Effector CD4-positive, alpha-beta T cell (primary cell): ENCODE measurements at regions not wholly inside any gene's neighbourhood (a gene's known extent, or its start where the extent isn't known, plus 50 kb on each side); places are given as distances from the start of the nearest gene placed in this dataset.
"Not testable (repeated sequence)": the region's sequence is repeated elsewhere in the genome, so short reads cannot be mapped to it uniquely, and the experiment has no call there.

Experiments used
- DNase-seq: peaks from one replicate; pipeline ENCODE4 v3.0.0-alpha.2; 2020

DNA sequence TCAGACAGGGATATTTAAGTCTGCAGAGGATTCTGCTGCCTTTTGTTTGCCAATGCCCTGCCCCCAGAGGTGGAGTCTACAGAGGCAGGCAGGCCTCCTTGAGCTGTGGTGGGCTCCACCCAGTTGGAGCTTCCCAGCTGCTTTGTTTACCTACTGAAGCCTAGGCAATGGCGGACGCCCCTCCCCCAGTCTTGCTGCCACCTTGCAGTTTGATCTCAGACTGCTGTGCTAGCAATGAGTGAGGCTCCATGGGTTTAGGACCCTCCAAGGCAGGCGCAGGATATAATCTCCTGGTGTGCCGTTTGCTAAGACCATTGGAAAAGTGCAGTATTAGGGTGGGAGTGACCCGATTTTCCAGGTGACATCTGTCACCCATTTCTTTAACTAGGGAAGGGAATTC is 132.7 kb downstream of the UNC93B1 start:
- not testable (repeated sequence) for DNase-seq

DNA sequence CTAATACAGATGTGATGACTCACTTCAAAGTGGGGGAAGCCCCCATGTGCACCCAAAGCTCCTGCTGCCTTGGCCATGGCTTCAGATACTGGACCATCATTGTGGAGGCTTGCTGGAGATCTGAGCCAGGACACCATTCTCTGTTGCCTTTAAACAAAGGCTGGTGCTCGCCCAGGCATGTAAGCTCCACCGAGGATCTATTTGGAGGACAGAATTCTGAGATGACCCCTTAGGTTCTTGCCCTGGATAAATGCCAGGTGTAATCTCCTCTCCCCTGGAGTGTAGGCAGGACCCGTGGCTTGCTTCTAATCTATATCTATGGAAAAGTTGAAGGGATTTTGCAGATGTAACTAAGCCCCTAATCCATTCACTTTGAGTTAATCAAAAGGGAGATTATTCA is 141.0 kb downstream of the UNC93B1 start:
- not testable (repeated sequence) for DNase-seq

DNA sequence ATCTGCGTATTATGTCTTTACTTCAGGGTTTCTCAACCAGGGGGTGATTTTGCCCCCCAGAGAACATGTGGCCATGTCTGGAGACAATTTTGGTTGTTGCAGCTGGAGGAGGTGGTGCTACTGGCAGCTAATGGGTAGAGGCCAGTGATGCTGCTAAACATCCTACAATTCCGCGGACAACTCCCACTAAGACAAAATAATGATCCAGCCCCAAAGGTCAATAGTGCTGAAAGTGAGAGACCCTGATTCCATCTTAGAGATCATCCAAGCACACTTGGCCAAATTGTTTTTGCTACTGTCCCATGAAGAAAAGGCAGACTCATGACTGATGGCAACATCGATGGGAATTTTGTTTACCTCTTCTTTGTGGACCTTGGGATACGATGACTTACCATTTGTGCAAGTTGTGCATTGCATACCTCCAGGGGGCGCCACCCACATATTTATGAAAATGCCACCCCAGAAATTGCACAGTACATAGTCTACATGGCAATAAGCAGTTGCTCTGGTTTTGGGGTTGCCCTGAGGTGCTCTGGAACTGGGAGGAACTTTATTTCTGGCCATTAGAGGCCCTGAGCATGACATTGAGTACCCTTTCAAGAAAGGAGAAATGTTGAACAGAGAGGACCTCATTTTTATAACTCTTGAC is 144.3 kb downstream of the UNC93B1 start:
- DNase-seq: peak; percentile 37

DNA sequence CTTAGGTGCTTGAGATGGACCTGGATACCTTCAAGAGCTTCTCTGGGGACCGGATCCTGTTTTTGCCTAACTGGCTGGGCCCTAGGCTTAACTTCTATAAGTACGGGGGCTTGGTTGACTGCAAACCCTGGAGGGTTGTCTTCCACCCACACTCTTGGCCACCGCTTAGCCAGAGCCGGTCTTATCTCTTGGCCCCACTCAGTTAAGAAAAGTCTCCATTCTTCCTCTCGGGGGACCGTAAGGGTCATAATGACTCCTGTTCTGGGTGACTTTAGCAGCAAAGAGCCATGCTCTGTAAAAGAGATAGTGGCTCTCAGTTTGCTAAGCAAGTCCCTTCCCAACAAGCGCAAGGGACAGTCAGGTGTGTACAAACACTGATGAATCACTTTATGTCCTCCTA is 153.2 kb downstream of the UNC93B1 start:
- DNase-seq: not testable (repeated sequence)

DNA sequence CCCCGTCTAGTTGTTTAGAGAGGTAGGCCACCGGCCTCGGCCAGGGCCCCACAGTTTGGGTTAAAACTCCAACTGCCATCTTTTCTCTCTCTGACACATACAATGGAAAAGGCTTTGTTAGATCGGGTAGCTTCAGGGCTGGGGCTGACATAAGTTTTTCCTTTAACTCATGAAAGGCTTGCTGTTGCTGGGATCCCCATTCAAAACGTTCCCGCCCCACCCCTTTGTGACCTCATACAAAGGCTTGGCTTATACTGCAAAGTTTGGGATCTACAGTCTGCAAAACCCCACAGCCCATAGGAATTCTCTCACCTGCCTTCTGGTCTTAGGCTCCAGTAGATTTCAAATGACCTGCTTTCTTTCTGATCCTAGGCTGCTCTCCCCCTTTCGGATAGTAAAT is 154.1 kb downstream of the UNC93B1 start:
- not testable (repeated sequence) for DNase-seq

DNA sequence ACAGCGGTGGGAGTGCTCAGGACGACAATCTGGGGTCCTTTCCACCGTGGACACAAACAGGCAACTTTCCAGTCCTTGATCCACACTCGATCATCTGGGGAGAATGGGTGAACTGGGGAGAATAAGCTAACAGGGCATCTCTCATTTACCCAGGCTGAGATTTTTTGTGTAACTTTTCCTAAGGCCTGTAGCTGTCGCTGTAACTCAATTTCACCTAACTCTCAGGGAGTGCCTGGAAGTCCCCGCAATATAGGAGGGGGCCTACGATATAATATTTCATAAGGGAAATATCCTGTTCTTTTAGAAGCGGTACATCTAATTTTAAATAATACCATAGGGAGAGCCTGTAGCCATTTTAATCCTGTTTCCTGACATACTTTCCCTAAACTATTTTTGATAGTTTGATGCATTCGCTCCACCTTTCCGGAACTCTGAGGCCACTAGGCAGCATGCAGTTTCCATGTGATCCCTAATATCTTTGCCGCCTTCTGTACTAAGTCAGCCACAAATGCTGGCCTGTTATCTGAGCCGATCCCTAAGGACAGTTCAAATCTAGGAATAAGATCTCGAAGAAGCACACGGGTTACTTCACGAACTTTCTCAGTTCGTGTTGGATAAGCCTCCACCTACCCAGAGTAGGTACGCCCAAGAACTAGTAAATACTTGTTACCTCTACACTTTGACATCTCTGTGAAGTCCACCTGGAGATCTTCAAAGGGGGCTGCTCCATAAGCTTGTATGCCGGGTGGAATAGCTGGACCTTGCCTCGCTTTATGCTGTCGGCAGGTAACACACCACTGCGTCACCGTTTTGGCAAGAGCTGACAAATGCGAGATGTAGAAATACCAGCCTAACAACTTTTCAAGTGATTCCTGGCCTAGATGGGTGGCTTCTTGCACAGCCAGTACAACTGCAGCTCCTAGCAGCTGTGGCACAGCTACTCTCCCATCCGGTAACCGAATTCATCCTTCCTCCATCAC is 155.7 kb downstream of the UNC93B1 start:
- DNase-seq: not testable (repeated sequence)

DNA sequence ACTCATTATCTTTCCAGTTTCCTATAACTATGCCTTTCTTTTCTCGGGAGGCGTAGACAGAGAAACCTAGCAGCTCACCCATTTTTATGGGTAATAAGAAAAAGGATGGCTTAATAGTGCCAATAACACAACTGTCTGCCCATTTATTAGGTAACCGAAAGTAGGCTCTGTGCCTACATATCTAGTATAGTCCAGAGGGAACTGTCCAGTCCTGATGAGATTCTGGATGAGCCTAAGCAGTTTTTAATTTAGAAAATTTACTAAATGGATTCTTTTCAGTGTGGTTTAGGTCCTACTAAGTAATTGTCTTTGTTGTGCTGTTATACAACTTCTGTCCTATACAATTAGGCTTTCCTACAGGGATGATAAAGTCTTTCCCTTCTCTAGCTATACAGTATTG is 157.6 kb downstream of the UNC93B1 start:
- not testable (repeated sequence) for DNase-seq

DNA sequence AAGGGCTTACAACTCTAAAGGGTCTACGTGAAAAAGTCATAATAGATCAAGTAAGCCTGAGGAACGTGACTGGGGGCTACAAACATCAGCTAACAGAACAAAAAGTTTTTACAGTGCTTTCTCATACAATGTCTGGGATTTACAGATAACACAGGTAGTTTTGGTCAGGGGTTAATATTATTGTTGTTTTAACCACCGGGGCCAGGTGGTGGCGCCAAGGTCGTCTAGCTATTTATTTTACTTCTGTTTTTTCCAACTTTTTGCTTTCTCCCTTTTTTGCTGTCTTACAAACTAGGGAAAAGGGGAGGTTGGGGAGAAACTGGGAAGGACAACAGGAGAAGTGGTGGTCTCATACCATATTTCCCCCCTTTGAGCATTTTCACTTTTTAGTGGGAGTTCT is 158.6 kb downstream of the UNC93B1 start:
- not testable (repeated sequence) for DNase-seq

DNA sequence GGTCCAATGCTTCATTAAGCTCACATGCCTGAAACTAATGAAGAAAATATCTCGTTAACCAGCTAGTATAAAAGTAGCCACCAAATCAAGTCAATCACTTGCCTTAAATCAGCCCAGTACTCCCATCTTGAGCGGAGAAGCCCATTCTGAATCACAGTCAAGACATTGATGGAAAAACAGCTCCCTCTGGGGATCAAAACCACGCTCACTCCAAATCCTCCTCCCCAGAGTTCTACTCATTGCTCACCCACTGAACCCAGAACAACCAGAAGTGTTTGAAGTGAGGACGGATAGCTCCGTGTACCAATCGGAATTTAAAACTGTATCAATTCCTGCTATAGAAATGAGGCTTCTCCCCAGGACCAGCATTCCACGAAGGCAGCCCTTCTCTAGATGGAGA is 163.3 kb downstream of the UNC93B1 start:
- DNase-seq: not testable (repeated sequence)

DNA sequence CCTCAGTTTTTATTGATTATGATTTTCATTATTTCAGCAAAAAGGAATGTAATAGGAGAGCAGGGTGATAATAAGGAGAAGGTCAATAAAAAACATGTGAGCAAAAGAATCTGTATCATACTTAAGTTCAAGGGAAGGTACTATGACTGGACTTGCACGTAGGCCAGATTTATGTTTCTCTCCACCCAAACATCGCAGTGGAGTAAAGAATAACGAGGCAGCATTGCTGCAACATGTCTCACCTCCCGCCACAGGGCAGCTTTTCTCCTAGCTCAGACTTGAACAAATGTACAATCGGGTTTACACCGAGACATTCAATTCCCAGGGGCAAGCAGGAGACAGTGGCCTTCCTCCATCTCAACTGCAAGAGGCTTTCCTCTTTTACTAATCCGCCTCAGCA is 155.7 kb upstream of the ALDH3B2 start:
- DNase-seq: not testable (repeated sequence)

DNA sequence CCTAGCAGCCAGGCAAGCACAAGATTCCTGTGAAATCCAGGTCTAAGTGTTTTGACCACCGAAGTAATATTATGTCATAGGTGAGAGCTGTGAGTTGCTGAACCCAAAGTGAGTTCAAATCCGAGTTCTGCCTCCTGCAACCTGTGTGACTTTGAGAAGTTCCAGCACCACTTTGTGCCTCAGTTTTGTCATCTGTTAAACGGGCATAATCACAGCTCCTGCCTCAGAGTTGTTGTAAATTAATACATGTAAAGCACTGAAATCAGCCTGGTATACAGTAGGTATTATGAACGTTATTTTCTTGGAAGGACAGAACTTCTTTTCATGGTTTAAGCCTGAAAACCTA is 152.5 kb upstream of the ALDH3B2 start:
- not testable (repeated sequence) for DNase-seq

DNA sequence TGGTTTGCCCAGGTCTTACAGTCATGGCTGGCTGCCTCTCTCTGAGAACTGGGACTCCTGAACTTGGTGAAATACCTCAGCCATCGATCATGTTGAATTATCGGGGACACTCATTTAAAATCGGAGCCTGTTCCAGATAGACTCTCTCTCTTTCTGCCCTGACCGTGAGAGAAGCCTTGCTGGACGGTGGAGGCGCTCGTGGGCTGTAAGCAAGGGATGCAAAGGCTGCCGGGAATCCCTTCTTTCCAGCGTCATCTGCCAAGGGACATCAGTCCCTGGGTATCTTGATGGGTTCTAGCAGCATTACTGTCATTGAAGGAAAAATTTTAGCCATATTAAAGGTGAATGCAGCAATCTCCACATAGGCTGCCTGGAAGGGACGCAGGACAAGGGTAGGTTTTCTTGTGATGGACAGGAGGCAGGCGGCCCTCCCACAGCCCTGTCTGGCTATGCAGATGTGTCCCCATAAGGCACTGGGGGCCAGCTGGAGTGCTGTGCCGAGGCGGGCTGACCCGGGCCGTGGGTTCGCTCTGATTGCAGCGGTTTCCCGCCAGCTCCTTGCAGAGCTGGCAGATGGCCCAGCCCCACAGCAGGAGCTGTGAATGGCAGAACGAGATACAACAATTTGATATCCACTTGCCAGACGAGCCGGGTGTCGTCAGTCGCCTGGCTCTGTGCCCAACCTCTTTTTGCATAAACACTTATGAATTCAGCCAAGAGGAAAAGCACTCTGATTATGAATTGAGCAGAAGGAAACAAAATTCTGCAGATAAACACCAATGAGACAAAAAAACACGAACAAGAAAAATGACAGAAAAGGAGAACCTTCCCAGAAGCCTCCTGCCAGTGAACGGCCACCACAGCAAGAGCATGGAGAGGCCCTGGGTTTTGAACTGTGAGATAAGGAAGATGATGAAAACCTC is 151.9 kb upstream of the ALDH3B2 start:
- DNase-seq: not testable (repeated sequence)

DNA sequence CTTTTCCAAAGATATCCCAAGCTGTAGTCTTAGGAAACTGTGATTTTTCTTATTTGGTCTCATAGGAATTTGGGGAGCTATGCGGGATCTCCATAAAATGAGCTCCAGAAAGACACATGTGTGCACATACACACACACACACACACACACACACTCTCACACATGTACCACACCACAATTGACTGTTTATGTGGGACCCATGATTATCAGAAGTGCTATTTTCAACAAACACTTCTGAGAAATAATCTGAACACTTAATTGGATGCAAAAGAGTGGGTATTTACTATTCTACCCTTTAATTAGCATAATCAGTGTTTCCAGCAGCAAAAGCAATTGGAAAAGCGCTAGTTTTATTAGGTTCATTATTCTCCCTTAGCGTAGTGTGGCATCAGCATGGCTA is 150.4 kb upstream of the ALDH3B2 start:
- DNase-seq: not testable (repeated sequence)

DNA sequence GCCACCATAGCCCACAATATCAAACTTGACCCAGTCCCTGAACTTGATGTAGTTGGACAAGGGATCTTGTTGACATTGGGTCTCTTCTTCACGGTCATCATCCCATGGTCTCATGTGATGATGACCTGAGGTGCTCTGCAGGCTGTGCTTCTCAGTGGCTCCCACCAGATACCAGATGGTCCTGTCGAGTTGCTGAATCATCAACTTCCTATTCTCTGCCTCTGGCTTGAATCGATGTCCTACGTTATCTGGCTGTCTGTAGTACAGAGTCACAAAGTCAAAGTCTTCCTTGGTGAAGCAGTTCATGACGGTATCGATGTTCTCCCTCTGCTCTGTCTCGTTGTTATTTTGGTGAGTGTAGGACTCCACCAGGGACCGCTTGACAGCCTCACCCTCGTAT is 145.7 kb upstream of the ALDH3B2 start:
- DNase-seq: no peak

DNA sequence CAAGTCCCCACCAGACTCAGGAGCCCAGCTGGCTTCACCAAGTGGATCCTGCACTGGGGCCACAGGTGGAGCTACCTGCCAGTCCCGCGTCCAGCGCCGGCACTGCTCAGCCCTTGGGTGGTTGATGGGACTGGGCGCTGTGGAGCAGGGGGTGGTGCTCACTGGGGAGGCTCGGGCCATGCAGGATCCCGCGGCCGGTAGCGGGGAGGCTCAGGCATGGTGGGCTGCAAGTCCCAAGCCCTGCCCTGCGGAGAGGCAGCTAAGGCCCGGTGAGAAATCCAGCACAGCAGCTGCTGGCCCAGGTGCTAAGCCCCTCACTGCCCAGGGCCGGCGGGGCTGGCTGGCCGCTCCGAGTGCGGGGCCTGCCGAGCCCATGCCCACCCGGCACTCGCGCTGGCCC is 143.1 kb upstream of the ALDH3B2 start:
- not testable (repeated sequence) for DNase-seq

DNA sequence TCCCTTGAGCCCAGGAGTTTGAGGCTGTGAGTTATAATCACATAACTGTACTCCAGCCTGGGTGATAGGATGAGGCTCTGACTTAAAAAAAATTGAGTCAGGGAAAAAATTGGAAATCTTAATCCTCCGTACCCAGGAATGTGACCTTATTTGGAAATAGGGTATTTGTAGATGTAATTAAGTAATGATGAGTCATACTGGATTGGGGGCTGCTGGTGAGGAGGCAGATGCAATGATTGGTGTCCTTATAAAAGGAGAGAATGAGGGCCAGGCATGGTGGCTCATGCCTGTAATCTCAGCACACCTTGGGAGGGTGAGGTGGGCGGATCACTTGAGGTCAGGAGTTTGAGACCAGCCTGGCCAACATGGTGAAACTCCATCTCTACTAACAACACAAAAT is 134.9 kb upstream of the ALDH3B2 start:
- not testable (repeated sequence) for DNase-seq

DNA sequence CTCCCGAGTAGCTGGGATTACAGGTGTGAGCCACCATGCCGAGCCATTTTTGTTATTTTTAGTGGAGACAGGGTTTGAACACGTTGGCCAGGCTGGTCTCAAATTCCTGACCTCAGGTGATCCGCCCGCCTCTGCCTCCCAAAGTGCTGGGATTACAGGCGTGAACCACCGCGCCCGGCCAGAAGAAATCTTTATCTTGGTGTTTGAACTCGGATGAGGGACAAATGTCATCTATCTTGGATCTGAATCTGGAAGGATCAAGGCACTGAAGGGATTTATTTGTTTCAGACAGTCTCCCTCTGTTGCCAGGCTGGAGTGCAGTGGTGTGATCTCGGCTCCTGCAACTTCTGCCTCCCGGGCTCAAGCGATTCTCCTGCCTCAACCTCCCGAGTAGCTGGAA is 133.5 kb upstream of the ALDH3B2 start:
- not testable (repeated sequence) for DNase-seq

DNA sequence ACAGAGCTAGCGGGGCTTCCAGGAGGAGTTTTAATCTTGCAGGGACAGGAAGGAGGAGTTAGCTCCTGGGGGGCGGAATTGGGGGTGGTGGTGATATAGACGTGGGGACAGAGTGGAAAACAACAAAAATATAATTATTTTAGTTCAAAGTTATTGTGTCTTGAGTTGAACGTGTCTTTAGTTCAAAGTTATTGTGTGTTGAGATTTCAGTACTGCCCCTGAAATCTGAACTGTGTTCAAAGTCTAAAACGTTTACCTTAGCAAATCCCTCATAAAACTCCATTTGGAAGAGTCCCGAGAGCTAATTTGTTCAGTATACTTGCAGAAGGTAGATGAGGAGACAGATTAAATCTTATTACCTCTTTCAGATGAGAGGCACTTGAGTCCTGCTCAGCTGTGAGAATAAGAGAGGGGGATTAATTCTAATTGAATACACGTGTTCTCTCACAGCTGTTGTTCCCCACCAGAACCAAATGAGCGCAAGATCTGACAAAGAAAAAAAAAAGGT is 132.4 kb upstream of the ALDH3B2 start:
- not testable (repeated sequence) for DNase-seq

DNA sequence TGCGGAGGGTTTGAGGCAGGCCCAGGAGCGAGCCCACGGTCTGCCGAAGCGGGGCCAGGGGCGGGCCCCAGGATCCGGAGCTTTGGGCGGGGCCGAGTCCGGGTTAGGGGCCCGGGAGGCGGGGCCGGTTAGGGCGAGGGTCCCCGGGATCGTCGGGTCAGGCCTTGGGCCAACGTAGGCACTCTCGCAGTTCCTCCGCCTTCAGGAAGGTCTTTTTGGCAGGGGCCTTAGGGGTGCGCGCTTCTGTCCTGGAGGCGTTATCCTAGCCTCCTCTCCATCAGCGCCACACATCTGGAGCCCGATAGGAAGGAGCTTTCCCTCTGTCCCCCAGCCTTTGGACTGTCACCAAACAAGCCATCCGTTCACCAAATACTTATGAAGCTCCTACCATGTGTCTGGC is 131.8 kb upstream of the ALDH3B2 start:
- DNase-seq: not testable (repeated sequence)

DNA sequence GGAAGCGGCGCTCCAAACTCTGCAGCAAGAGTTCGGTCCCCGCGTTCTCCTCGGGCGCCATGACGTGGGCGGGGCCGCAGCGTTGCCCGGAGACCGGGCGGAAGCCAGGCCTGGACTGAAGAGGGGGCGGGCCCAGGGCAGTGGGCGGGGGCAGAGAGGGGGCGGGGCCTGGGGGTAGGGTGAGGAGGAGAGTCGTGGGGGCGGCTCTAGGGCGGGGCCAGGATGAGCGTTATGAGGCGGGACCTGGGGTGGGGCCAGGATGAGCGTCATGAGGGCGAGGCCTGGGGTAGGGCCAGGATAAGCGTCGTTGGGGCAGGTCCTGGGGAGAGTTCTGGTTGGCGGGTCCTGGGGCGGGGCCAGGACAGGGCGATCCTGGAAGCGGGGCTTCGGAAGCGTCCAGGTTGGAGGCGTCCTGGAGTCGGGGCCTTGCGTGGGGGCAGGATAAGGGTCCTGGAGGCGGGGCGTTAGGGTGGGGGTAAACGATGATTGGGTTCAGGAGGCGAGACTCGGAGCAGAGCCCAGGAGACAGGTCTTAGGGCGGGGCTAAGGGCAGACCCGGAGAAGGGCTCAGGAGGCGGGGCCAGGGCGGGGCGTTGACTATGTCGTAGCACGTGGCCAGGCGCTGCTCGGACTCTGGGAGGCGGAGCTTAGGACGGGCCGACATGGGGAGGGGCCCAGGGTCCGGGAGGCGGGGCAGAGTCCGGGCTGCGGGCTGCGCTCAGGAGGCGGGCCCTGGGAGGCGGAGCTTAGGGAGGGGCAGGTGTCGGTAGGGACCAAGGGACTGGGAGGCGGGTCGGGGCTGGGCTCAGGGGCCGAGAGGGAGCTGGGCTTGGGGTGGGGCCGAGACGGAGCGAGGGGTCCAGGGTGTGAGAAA is 131.1 kb upstream of the ALDH3B2 start:
- peak; percentile 94 for DNase-seq

DNA sequence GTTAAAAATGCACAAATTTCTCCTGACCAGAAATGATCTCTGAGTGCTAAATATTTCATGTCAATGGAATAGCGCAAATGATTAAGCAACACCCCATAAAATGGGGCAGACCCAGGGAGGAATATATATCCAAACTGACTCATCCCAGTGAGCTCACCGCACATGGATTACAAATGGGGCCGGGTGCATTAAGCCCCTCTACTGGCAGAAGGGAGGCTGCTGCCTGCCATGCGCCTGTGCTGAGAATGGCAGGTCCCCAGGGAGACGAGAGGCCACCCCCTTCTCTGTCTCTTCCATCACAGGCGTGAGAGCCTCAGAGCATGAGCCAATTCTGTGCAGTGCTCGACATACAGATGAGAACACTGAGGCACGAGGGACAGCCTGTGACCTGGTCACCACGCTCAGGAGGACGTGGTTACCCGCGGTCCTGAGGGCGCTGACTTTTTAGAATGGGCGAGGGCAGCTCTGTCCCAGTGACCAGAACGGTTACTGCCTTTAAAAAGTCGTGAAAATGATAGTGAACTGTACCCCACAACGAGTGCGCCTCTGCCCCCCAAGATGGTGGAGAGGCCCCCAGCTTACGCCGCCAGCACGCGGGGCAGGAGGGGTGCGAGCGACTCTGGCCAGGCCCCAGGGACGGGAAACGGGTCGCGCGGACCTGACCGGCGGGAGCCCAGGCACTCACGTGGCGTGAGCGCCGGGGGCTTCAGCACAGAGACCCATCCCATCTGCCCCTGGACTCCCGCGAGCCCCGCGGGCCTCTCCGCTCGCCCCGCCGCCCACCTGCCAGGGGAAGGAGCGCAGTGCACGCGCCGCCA is 130.2 kb upstream of the ALDH3B2 start:
- DNase-seq: not testable (repeated sequence)
